HFFc6 (cell line): ENCODE measurements at regions not wholly inside any gene's neighbourhood (a gene's known extent, or its start where the extent isn't known, plus 50 kb on each side); places are given as distances from the start of the nearest gene placed in this dataset.

Source experiments
- DNase-seq: peaks from one replicate; pipeline ENCODE4 v3.0.0-alpha.2; 2018
- H3K27ac Mint-ChIP-seq: 2 replicates; pipeline ENCODE4 v1.8.0; 2020; ENCODE audit warnings: mild to moderate bottlenecking, mixed read lengths
- H3K27me3 Mint-ChIP-seq: 2 replicates; pipeline ENCODE4 v1.8.0; 2021; ENCODE audit warnings: mild to moderate bottlenecking, moderate library complexity, mixed read lengths; ENCODE audit not compliant: insufficient read depth
- H3K36me3 Mint-ChIP-seq: 2 replicates; pipeline ENCODE4 v1.8.0; 2021; ENCODE audit warnings: low read depth, mixed read lengths
- H3K4me1 Mint-ChIP-seq: 2 replicates; pipeline ENCODE4 v1.8.0; 2020; ENCODE audit warnings: low read depth, mixed read lengths
- H3K4me3 Mint-ChIP-seq: 2 replicates; pipeline ENCODE4 v1.8.0; 2020; ENCODE audit warnings: mild to moderate bottlenecking, moderate library complexity, mixed read lengths
- H3K9me3 Mint-ChIP-seq: 2 replicates; pipeline ENCODE4 v1.8.0; 2020; ENCODE audit warnings: mild to moderate bottlenecking, mixed read lengths
- CTCF ChIP-seq: fragments of 200-600 bp; sonication (generic); IDR thresholded peaks from 2 replicates; pipeline ENCODE4 v1.5.0; 2021; ENCODE audit warnings: antibody characterized with exemption, mild to moderate bottlenecking

- Mint-ChIP-seq H3K9me3 (peaks cover 28% of the 10 kb centered on the region), H3K36me3 (no peaks in the 10 kb centered on the region), H3K4me3 (no peak overlapping the region), H3K4me1 (no peaks in the 10 kb centered on the region), H3K27me3 (no peaks in the 10 kb centered on the region), H3K27ac (no peak overlapping the region)
- no peak for TF ChIP-seq CTCF
- no peak for DNase-seq
Observed at GRCh38 chr9:26477963-26478362, 414.6 kb downstream of the CAAP1 start.

- Mint-ChIP-seq H3K36me3 (no peaks in the 10 kb centered on the region), H3K27me3 (peaks cover 4% of the 10 kb centered on the region; the same call in 1 of the 2 replicates), H3K4me1 (no peaks in the 10 kb centered on the region), H3K27ac (no peak overlapping the region), H3K4me3 (no peak overlapping the region), H3K9me3 (peaks cover 12% of the 10 kb centered on the region)
- TF ChIP-seq CTCF: no peak
- no peak for DNase-seq
Observed at GRCh38 chr9:26471261-26471660, 421.3 kb downstream of the CAAP1 start.

- TF ChIP-seq CTCF: no peak
- Mint-ChIP-seq H3K4me3 (no peak overlapping the region), H3K27me3 (peaks cover 4% of the 10 kb centered on the region; the same call in 1 of the 2 replicates), H3K4me1 (no peaks in the 10 kb centered on the region), H3K9me3 (peaks cover 8% of the 10 kb centered on the region), H3K27ac (no peak overlapping the region), H3K36me3 (no peaks in the 10 kb centered on the region)
- DNase-seq: no peak
Observed at GRCh38 chr9:26470284-26470683, 422.3 kb downstream of the CAAP1 start.

- no peak for DNase-seq
- TF ChIP-seq CTCF: no peak
- H3K27ac Mint-ChIP-seq: no peak overlapping the region
- H3K27me3 Mint-ChIP-seq: no peaks in the 10 kb centered on the region
- no peak overlapping the region for H3K4me3 Mint-ChIP-seq
- H3K36me3 Mint-ChIP-seq: no peaks in the 10 kb centered on the region
- peaks cover 4% of the 10 kb centered on the region; the same call in 1 of the 2 replicates for H3K9me3 Mint-ChIP-seq
- H3K4me1 Mint-ChIP-seq: no peaks in the 10 kb centered on the region
Observed at GRCh38 chr9:26463837-26464236, 428.8 kb downstream of the CAAP1 start.

GRCh38 chr9:26462751-26463150 is 429.9 kb downstream of the CAAP1 start:
- Mint-ChIP-seq H3K4me3 (no peak overlapping the region), H3K27me3 (no peaks in the 10 kb centered on the region), H3K36me3 (no peaks in the 10 kb centered on the region), H3K9me3 (peaks cover 4% of the 10 kb centered on the region; the same call in 1 of the 2 replicates), H3K27ac (no peak overlapping the region), H3K4me1 (no peaks in the 10 kb centered on the region)
- DNase-seq: no peak
- TF ChIP-seq CTCF: no peak

- H3K36me3 Mint-ChIP-seq: no peaks in the 10 kb centered on the region
- no peaks in the 10 kb centered on the region for H3K4me1 Mint-ChIP-seq
- no peak for DNase-seq
- H3K27me3 Mint-ChIP-seq: no peaks in the 10 kb centered on the region
- H3K9me3 Mint-ChIP-seq: peaks cover 4% of the 10 kb centered on the region; the same call in 1 of the 2 replicates
- no peak for TF ChIP-seq CTCF
- no peak overlapping the region for H3K27ac Mint-ChIP-seq
- H3K4me3 Mint-ChIP-seq: no peak overlapping the region
Observed at GRCh38 chr9:26462213-26462612, 430.4 kb downstream of the CAAP1 start.
